ENCODE measurements at regions not wholly inside any gene's neighbourhood (a gene's known extent, or its start where the extent isn't known, plus 50 kb on each side); places are given as distances from the start of the nearest gene placed in this dataset.

DNA sequence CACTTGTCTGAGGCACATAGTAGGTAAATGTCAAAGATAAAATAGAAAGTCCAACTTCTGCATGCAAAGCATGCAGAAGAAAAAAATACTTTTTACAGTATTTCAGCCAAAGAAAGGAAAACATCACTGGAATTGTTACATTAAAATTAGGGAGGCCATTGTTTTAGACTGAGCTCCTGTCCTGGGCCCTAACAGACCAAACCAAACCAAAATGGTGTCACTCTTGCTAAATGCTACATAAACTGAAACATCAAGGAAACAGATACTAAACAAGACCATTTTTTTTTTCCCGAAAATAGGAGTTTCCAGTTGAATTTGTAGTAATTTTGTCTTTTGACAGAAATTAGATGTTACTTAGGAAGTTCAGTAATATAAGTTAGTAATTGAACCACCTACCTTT lies 508.8 kb downstream of the DSC3 start:
- no peaks in the 10 kb centered on the region for H3K36me3 ChIP-seq (ENCODE audit: control insufficient read depth, insufficient read depth, low read length)
- no peak overlapping the region for H3K4me3 Mint-ChIP-seq (ENCODE audit: unreplicated experiment)
- DNase-seq, result no peak
- intact Hi-C loops (cut with micrococcal nuclease; ENCODE audit: unreplicated experiment), result no loop called here
- CTCF ChIA-PET, result no interaction called here
- no TSS peak for BruUV-seq (replicated peaks)
- H3K27me3 ChIP-seq (replicated peaks; ENCODE audit: control insufficient read depth, insufficient read depth, low read length), result no peaks in the 10 kb centered on the region
- H3K36me3 Mint-ChIP-seq (ENCODE audit: insufficient read depth, unreplicated experiment), result no peaks in the 10 kb centered on the region
- TF ChIP-seq, protein P1, sequence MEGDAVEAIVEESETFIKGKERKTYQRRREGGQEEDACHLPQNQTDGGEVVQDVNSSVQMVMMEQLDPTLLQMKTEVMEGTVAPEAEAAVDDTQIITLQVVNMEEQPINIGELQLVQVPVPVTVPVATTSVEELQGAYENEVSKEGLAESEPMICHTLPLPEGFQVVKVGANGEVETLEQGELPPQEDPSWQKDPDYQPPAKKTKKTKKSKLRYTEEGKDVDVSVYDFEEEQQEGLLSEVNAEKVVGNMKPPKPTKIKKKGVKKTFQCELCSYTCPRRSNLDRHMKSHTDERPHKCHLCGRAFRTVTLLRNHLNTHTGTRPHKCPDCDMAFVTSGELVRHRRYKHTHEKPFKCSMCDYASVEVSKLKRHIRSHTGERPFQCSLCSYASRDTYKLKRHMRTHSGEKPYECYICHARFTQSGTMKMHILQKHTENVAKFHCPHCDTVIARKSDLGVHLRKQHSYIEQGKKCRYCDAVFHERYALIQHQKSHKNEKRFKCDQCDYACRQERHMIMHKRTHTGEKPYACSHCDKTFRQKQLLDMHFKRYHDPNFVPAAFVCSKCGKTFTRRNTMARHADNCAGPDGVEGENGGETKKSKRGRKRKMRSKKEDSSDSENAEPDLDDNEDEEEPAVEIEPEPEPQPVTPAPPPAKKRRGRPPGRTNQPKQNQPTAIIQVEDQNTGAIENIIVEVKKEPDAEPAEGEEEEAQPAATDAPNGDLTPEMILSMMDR (IDR thresholded peaks at IDR 0.05; ENCODE audit: insufficient read depth in 1 of 2, low read depth in 1 of 2, low read length in 1 of 2, severe bottlenecking in 1 of 2, unreplicated experiment in 1 of 2), result no peak
- H3K27ac Mint-ChIP-seq (ENCODE audit: unreplicated experiment), result no peak overlapping the region
- no peaks in the 10 kb centered on the region for H3K9me3 ChIP-seq
- no peaks in the 10 kb centered on the region for H3K4me1 ChIP-seq
- H3K4me1 Mint-ChIP-seq (ENCODE audit: low read depth, unreplicated experiment), result no peaks in the 10 kb centered on the region
- no peaks in the 10 kb centered on the region for H3K9me3 Mint-ChIP-seq (ENCODE audit: unreplicated experiment)
- H3K4me3 ChIP-seq (ENCODE audit: low read depth, low read length), result no peak overlapping the region
- POLR2A ChIA-PET, result no interaction called here
- H3K27me3 Mint-ChIP-seq (ENCODE audit: insufficient read depth, unreplicated experiment), result peaks cover 3% of the 10 kb centered on the region

DNA sequence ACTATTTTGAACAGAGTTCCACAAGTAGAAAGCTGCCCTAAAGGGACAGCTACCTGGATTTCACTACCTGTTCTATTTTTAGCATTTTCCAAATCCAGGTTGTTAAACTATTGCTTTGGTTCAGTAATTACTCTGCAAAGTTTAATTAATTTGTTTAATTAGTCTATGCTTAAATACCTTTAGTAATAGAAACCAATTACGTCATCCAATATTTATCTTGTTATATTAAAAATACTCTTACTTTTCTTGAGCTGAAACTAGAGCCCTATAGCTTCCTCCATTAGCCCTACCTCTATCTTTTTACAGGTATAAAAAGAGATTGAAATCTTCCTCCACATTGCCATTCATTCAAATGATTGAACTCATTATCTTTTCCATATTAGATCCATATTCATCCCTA lies 514.6 kb downstream of the DSC3 start:
- intact Hi-C loops (cut with micrococcal nuclease; ENCODE audit: unreplicated experiment), result no loop called here
- H3K27me3 ChIP-seq (replicated peaks; ENCODE audit: control insufficient read depth, insufficient read depth, low read length), result no peaks in the 10 kb centered on the region
- no peak for DNase-seq
- Mint-ChIP-seq H3K27ac (ENCODE audit: unreplicated experiment) (no peak overlapping the region), H3K9me3 (ENCODE audit: unreplicated experiment) (no peaks in the 10 kb centered on the region), H3K36me3 (ENCODE audit: insufficient read depth, unreplicated experiment) (no peaks in the 10 kb centered on the region), H3K4me1 (ENCODE audit: low read depth, unreplicated experiment) (no peaks in the 10 kb centered on the region), H3K27me3 (ENCODE audit: insufficient read depth, unreplicated experiment) (no peaks in the 10 kb centered on the region), H3K4me3 (ENCODE audit: unreplicated experiment) (no peak overlapping the region)
- BruUV-seq (replicated peaks), result no TSS peak
- TF ChIP-seq, protein P1 (IDR thresholded peaks at IDR 0.05; ENCODE audit: insufficient read depth in 1 of 2, low read depth in 1 of 2, low read length in 1 of 2, severe bottlenecking in 1 of 2, unreplicated experiment in 1 of 2), result no peak
- POLR2A ChIA-PET, result no interaction called here
- H3K4me1 ChIP-seq, result no peaks in the 10 kb centered on the region
- no peaks in the 10 kb centered on the region for H3K36me3 ChIP-seq (ENCODE audit: control insufficient read depth, insufficient read depth, low read length)
- H3K9me3 ChIP-seq, result no peaks in the 10 kb centered on the region
- no peak overlapping the region for H3K4me3 ChIP-seq (ENCODE audit: low read depth, low read length)
- CTCF ChIA-PET, result no interaction called here

DNA sequence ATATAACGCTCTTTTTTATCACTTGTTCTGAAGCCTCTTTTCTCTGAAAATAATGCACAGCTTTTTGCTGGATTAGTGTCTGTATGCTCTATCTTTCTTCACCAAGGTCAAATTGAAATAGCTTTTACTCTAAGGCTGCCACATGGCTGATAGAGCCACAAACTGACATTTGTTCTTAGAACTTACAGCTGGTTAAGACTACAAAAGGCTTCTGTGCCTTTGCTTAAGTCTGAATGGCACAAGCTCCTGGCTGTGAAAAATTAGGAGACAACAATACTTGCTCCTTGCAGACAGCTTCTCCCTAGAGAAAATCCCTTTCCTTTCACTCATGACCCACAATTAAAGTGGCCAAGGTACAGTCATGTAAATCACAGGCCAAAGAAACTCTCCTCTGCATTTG lies 515.3 kb downstream of the DSC3 start:
- Histone ChIP-seq H3K4me3 (ENCODE audit: low read depth, low read length) (no peak overlapping the region), H3K9me3 (no peaks in the 10 kb centered on the region), H3K27me3 (replicated peaks; ENCODE audit: control insufficient read depth, insufficient read depth, low read length) (no peaks in the 10 kb centered on the region), H3K4me1 (no peaks in the 10 kb centered on the region), H3K36me3 (ENCODE audit: control insufficient read depth, insufficient read depth, low read length) (no peaks in the 10 kb centered on the region)
- intact Hi-C loops (cut with micrococcal nuclease; ENCODE audit: unreplicated experiment), result no loop called here
- POLR2A ChIA-PET, result no interaction called here
- Mint-ChIP-seq H3K27me3 (ENCODE audit: insufficient read depth, unreplicated experiment) (no peaks in the 10 kb centered on the region), H3K9me3 (ENCODE audit: unreplicated experiment) (no peaks in the 10 kb centered on the region), H3K27ac (ENCODE audit: unreplicated experiment) (no peak overlapping the region), H3K36me3 (ENCODE audit: insufficient read depth, unreplicated experiment) (no peaks in the 10 kb centered on the region), H3K4me3 (ENCODE audit: unreplicated experiment) (no peak overlapping the region), H3K4me1 (ENCODE audit: low read depth, unreplicated experiment) (no peaks in the 10 kb centered on the region)
- no TSS peak for BruUV-seq (replicated peaks)
- no peak for DNase-seq
- TF ChIP-seq, protein P1 (IDR thresholded peaks at IDR 0.05; ENCODE audit: insufficient read depth in 1 of 2, low read depth in 1 of 2, low read length in 1 of 2, severe bottlenecking in 1 of 2, unreplicated experiment in 1 of 2), result no peak
- CTCF ChIA-PET, result no interaction called here
